Thyroid gland (tissue), 4 donors: ENCODE measurements at regions not wholly inside any gene's neighbourhood (a gene's known extent, or its start where the extent isn't known, plus 50 kb on each side); places are given as distances from the start of the nearest gene placed in this dataset.

Experiments
- DNase-seq, 2 donors: peaks; one replicate each; pipeline ENCODE4 v3.0.0-alpha.2; 2019
- H3K27ac ChIP-seq, 3 donors: fragments of 200-600 bp; sonication (generic); 1 replicate in 2 of 3; 2 replicates in 1 of 3; pipeline ENCODE4 v1.5.1; 2016 to 2019; ENCODE audit warnings: mild to moderate bottlenecking in 1 of 3, moderate library complexity in 1 of 3
- H3K27me3 ChIP-seq: fragments of 200-600 bp; sonication (generic); one replicate; pipeline ENCODE4 v1.5.1; 2019
- H3K36me3 ChIP-seq, 2 donors: fragments of 200-600 bp; sonication (generic); one replicate each; pipeline ENCODE4 v1.5.1; 2016 to 2019
- H3K4me1 ChIP-seq, 2 donors: fragments of 200-600 bp; sonication (generic); one replicate each; pipeline ENCODE4 v1.5.1; 2017 to 2019
- H3K4me3 ChIP-seq, 3 donors: fragments of 200-600 bp; sonication (generic); replicated peaks in 1 of 3; 1 replicate in 2 of 3; 2 replicates in 1 of 3; pipeline ENCODE4 v1.5.1; 2016; ENCODE audit warnings: mild to moderate bottlenecking in 1 of 3
- H3K9me3 ChIP-seq: fragments of 200-600 bp; sonication (generic); one replicate; pipeline ENCODE4 v1.5.1; 2017
- POLR2A ChIP-seq, 2 donors: fragments of 450-650 bp; IDR thresholded peaks; one replicate each; pipeline ENCODE4 v1.6.1; 2017; ENCODE audit warnings: antibody characterized with exemption in 2 of 2, mild to moderate bottlenecking in 2 of 2, moderate library complexity in 1 of 2
- WGBS, 2 donors: methylation state at CpG; one replicate each; pipeline ENCODE4 v1.1.5; 2017; 5-methylcytosine and 5-hydroxymethylcytosine counted together
- intact Hi-C: fragments of 100-400 bp; cut with DNase I; formaldehyde crosslinking; loops from one replicate; pipeline ENCODE4 v1.15.1; 2023
- TF ChIP-seq, protein P1 (sequence below), 6 experiments: fragments of 200-600 bp in 3 of 6; fragments of 450-650 bp in 3 of 6; sonication (generic) in 3 of 6; IDR thresholded peaks; one replicate each; pipeline ENCODE4 v1.5.1; 2016 to 2019; ENCODE audit warnings: antibody characterized with exemption in 6 of 6, mild to moderate bottlenecking in 2 of 6, inconsistent platforms in 1 of 6, moderate library complexity in 1 of 6

DNA sequence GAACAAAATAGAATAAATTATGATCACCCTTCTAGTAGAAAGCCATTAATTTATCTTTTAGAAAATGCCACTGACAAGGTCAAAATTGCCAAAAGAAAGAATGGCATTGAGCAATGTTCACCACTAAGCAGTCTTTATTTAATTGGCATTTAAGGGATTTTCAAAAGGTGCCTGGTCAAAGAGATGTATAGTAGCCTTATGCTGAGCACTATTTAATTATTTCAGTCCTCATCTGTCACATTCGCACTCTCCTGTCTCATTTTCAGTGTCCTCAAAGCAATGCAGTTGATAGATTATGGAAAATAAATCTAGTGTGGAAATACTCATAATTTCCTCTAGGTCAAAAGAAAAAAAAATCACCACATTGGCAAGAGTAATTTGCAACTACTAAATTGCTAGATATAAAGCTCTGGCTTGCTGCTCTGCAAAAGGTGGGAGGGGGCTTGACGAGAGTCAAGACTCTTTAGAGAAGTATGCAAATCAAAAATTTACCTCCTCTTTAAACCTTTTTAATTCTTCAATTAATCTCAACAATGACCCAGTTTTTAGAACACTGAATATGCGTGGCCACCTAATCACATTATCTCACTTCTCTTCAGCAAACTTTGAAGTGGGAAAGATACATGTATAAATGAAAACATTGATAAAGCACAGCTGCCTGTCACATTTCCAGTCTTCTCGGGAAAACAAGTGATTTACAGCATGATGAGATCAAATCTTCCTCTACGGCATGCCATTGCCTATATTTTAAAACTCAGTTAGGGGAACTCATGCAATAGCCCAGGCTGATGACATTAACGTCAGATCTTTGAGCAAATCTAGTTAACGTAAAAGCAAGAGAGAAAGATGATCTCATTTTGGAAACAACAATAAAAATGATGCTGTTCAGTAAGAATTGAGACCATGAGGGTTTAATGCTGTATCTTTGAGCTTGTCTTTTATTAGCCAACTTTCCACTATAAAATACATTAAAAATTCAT is 373.1 kb upstream of the DCN start:
- Histone ChIP-seq H3K27ac (no peak overlapping the region), H3K27me3 (no peaks in the 10 kb centered on the region), H3K4me1 (peaks cover 8 to 11% of the 10 kb centered on the region in 2 donors), H3K4me3 (no peak overlapping the region), H3K36me3 (no peaks in the 10 kb centered on the region), H3K9me3 (no peaks in the 10 kb centered on the region)
- no peak for TF ChIP-seq POLR2A (IDR thresholded peaks at IDR 0.05)
- TF ChIP-seq, protein P1, sequence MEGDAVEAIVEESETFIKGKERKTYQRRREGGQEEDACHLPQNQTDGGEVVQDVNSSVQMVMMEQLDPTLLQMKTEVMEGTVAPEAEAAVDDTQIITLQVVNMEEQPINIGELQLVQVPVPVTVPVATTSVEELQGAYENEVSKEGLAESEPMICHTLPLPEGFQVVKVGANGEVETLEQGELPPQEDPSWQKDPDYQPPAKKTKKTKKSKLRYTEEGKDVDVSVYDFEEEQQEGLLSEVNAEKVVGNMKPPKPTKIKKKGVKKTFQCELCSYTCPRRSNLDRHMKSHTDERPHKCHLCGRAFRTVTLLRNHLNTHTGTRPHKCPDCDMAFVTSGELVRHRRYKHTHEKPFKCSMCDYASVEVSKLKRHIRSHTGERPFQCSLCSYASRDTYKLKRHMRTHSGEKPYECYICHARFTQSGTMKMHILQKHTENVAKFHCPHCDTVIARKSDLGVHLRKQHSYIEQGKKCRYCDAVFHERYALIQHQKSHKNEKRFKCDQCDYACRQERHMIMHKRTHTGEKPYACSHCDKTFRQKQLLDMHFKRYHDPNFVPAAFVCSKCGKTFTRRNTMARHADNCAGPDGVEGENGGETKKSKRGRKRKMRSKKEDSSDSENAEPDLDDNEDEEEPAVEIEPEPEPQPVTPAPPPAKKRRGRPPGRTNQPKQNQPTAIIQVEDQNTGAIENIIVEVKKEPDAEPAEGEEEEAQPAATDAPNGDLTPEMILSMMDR (IDR thresholded peaks at IDR 0.05), result no peak
- WGBS, 2 donors, result 81 to 87% methylated on average over 7 of the region's 7 CpGs
- intact Hi-C loops, result no loop called here
- no peak for DNase-seq

DNA sequence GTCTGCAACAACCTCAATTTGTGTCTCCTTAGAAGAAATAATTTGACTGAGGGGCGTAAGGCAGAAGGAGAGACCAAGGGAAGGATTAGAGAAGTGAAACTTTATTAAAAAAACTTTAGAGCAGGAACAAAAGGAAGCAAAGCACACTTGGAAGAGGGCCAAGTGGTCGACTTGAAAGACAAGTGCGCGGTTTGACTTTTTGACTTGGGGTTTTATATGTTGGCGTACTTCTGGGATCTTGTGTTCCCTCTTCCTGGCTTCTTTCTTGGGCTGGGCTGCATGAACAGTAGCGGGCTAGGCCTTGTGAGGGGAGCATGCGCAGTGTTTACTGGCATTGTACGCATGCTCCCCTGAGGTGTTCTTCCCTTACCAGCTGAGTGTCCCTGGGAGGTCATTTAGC is 369.3 kb upstream of the DCN start:
- 76 to 82% methylated on average over 8 of the region's 8 CpGs for WGBS, 2 donors

DNA sequence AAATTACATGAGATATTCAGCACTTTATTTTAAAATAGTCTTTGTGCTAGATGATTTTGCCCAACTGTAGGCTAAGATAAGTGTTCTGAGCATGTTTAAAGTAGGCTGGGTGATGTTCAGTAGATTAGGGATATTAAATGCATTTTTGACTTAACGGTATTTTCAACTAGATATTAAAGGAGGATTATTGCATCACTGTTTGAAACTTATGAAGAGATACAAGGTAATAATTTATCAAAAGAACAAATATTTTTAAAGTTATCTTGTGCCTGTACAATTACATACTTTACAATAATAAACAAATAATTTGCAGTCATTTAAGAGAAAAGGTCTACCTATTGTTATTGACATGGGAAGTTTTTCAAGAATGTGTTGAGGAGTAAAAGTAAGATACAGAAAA is 368.6 kb upstream of the DCN start:
- no peaks in the 10 kb centered on the region for H3K36me3 ChIP-seq
- intact Hi-C loops, result no loop called here
- no peak for TF ChIP-seq POLR2A (IDR thresholded peaks at IDR 0.05)
- TF ChIP-seq, protein P1 (IDR thresholded peaks at IDR 0.05), result no peak
- no peaks in the 10 kb centered on the region for H3K27me3 ChIP-seq
- H3K4me1 ChIP-seq, result no peaks in the 10 kb centered on the region
- no peaks in the 10 kb centered on the region for H3K9me3 ChIP-seq
- H3K27ac ChIP-seq, result no peak overlapping the region
- H3K4me3 ChIP-seq, result no peak overlapping the region
- DNase-seq, result no peak
- 95 to 100% methylated on average over 1 of the region's 1 CpG for WGBS, 2 donors

More for the DNA sequence above, 369.3 kb upstream of the DCN start:
- H3K4me1 ChIP-seq, result peaks cover 2 to 5% of the 10 kb centered on the region in 2 donors
- H3K4me3 ChIP-seq, result no peak overlapping the region
- TF ChIP-seq, protein P1 (IDR thresholded peaks at IDR 0.05), result no peak
- no peak for TF ChIP-seq POLR2A (IDR thresholded peaks at IDR 0.05)
- no peaks in the 10 kb centered on the region for H3K36me3 ChIP-seq
- no peak for DNase-seq
- intact Hi-C loops, result no loop called here
- no peaks in the 10 kb centered on the region for H3K27me3 ChIP-seq
- no peak overlapping the region for H3K27ac ChIP-seq
- no peaks in the 10 kb centered on the region for H3K9me3 ChIP-seq

DNA sequence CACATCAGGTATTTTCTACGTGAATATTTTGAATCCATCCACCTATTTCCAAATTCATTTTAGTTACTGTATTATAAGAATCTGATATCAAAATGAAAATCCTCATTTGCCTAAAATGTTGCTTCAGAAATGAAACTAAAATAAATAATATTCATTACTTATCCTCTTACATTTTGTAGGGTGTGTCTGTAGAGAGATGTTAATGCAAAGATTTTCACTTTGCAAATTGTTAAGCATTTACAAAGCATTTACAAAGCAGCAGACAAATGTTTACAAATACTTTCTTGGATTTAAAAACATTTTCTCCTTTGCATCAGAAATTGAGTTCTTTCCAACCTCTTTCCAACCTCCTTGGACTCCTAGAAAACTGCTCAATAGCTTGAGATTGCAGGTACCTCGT is 360.0 kb upstream of the DCN start:
- 92 to 96% methylated on average over 2 of the region's 2 CpGs for WGBS, 2 donors
- TF ChIP-seq, protein P1 (IDR thresholded peaks at IDR 0.05), result no peak
- TF ChIP-seq POLR2A (IDR thresholded peaks at IDR 0.05), result no peak
- Histone ChIP-seq H3K27ac (no peak overlapping the region), H3K27me3 (no peaks in the 10 kb centered on the region), H3K9me3 (no peaks in the 10 kb centered on the region), H3K36me3 (no peaks in the 10 kb centered on the region), H3K4me3 (no peak overlapping the region), H3K4me1 (no peaks in the 10 kb centered on the region)
- intact Hi-C loops, result no loop called here
- no peak for DNase-seq

DNA sequence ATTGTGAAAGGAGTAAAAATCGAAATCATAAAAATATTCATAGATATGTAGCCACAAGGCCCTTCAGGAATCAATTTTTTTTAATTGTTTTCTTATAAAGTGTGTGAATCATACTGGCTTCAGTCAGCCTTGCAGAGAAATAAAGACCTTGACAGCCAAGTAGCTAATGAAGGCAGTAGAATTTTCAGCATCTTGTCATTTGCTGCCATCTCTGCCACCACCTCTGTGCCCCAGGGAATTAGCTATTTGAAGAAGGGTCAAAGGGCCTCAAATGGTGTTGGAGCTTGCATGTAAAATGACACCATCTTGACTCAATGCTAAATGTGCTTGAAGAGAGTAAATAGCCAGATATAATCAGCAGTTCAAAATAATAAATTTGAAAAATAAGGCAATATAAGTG is 359.4 kb upstream of the DCN start:
- H3K27me3 ChIP-seq, result no peaks in the 10 kb centered on the region
- no peaks in the 10 kb centered on the region for H3K9me3 ChIP-seq
- TF ChIP-seq POLR2A (IDR thresholded peaks at IDR 0.05), result no peak
- TF ChIP-seq, protein P1 (IDR thresholded peaks at IDR 0.05), result no peak
- 83 to 90% methylated on average over 1 of the region's 1 CpG for WGBS, 2 donors
- H3K27ac ChIP-seq, result no peak overlapping the region
- no peak for DNase-seq
- H3K36me3 ChIP-seq, result no peaks in the 10 kb centered on the region
- intact Hi-C loops, result no loop called here
- no peak overlapping the region for H3K4me3 ChIP-seq
- no peaks in the 10 kb centered on the region for H3K4me1 ChIP-seq
